ENCODE measurements at regions not wholly inside any gene's neighbourhood (a gene's known extent, or its start where the extent isn't known, plus 50 kb on each side); places are given as distances from the start of the nearest gene placed in this dataset.

DNA sequence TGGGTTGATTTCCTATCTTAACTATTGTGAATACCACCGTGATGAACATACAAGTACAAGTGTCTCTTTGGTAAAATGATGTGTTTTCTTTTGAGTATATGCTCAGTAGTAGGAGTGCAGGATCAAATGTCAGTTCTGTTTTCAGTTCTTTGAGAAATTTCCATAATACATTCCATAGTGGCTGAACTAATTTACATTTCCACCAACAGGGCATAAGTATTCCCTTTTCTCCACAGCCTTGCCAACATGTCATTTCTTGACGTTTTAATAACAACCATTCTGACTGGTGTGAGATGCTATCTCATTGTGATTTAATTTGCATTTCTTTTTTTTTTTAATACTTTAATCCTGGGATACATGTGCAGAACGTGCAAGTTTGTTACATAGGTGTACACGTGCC, 268.8 kb downstream of the CENPW start:
- Histone ChIP-seq H3K56ac (ENCODE audit: insufficient read length, low read depth, low read length) (no peak overlapping the region), H3K18ac (ENCODE audit: insufficient read length, low read depth, low read length) (no peak overlapping the region), H2AFZ (ENCODE audit: low read length) (no peak overlapping the region), H3T11ph (ENCODE audit: low read length) (no peak overlapping the region), H3K4ac (ENCODE audit: low read depth, low read length) (no peak overlapping the region), H4K20me1 (ENCODE audit: control insufficient read depth, insufficient read depth, insufficient read length) (no peaks in the 10 kb centered on the region), H4K5ac (ENCODE audit: insufficient read length, low read depth, low read length) (no peak overlapping the region), H2BK120ac (ENCODE audit: low read depth, low read length, poor library complexity, severe bottlenecking) (no peak overlapping the region), H3K4me1 (ENCODE audit: insufficient read depth, low read length) (no peaks in the 10 kb centered on the region), H4K8ac (replicated peaks; ENCODE audit: insufficient read length, low read depth, low read length) (no peak overlapping the region), H3K23ac (ENCODE audit: insufficient read length, low read depth, low read length) (no peak overlapping the region), H4K91ac (ENCODE audit: insufficient read length, low read depth, low read length) (no peak overlapping the region), H3K9ac (ENCODE audit: extremely low read depth, insufficient read length, low read length) (no peak overlapping the region), H2BK20ac (ENCODE audit: low read depth, low read length, poor library complexity, severe bottlenecking) (no peak overlapping the region), H3K14ac (ENCODE audit: insufficient read depth, low read length) (no peak overlapping the region), H2AK5ac (ENCODE audit: insufficient read length, low read length) (no peak overlapping the region), H2BK5ac (ENCODE audit: insufficient read length, low read length) (no peak overlapping the region), H3K79me2 (ENCODE audit: insufficient read depth, low read length) (no peaks in the 10 kb centered on the region), H3K9me3 (ENCODE audit: control insufficient read depth, low read depth, low read length) (no peaks in the 10 kb centered on the region), H2BK12ac (ENCODE audit: insufficient read length, low read depth, low read length) (no peak overlapping the region), H3K27me3 (ENCODE audit: insufficient read depth, low read length) (no peaks in the 10 kb centered on the region), H3K23me2 (ENCODE audit: insufficient read length, low read depth, low read length, poor library complexity, severe bottlenecking) (no peaks in the 10 kb centered on the region), H3K79me1 (ENCODE audit: insufficient read depth, low read depth, low read length, poor library complexity, severe bottlenecking) (no peaks in the 10 kb centered on the region), H3K4me2 (ENCODE audit: insufficient read depth, insufficient read length, low read length) (no peak overlapping the region), H2BK15ac (ENCODE audit: low read depth, low read length) (no peak overlapping the region), H3K27ac (ENCODE audit: insufficient read length, low read depth, low read length) (no peak overlapping the region)
- H3K9me3 Mint-ChIP-seq, result peaks cover 25 to 28% of the 10 kb centered on the region in 2 experiments
- no peak overlapping the region for H3K27ac Mint-ChIP-seq
- H3K4me3 Mint-ChIP-seq, result no peak overlapping the region
- no peak for DNase-seq
- H3K27me3 Mint-ChIP-seq (ENCODE audit: low read depth), result peaks cover 5% of the 10 kb centered on the region; the same call in 1 of the 2 replicates
- no peaks in the 10 kb centered on the region for H3K4me1 Mint-ChIP-seq
- no CpG with 5 or more reads among the region's 4 CpGs for WGBS (ENCODE audit: extremely low coverage, insufficient read length, low lambda C conversion rate)
- H3K36me3 Mint-ChIP-seq (ENCODE audit: insufficient read depth in 1 of 3, low read depth in 3 of 3), result peaks cover 3 to 20% (median 7%) of the 10 kb centered on the region in 3 experiments; a peak in 6 of 7 replicates
- no peak for TF ChIP-seq CTCF (conservative IDR thresholded peaks at IDR 0.05)

Data from H9 (cell line).